K562 (cell line): ENCODE measurements at regions not wholly inside any gene's neighbourhood (a gene's known extent, or its start where the extent isn't known, plus 50 kb on each side); places are given as distances from the start of the nearest gene placed in this dataset.

Experiments
- ARID2 ChIP-seq: fragments of 450-650 bp; IDR thresholded peaks from 2 replicates; pipeline ENCODE4 v1.6.1; 2017; ENCODE audit warnings: antibody characterized with exemption, mild to moderate bottlenecking
- CCAR2 ChIP-seq: fragments of 200-400 bp; formaldehyde crosslinking; IDR thresholded peaks from 2 replicates; pipeline ENCODE4 v1.6.1; 2017; ENCODE audit warnings: mild to moderate bottlenecking, low read depth, low read length
- FOSL1 ChIP-seq: fragments of 200-800 bp; sonication (Bioruptor generic); conservative IDR thresholded peaks from 2 replicates; pipeline ENCODE4 v1.6.1; 2016; ENCODE audit warnings: missing genetic modification characterization, missing compliant biosample characterization
- SMARCC2 ChIP-seq: fragments of 450-650 bp; IDR thresholded peaks from 2 replicates; pipeline ENCODE4 v1.6.1; 2017; ENCODE audit warnings: antibody characterized with exemption, moderate library complexity, mild to moderate bottlenecking, low read depth
- TF ChIP-seq, protein P1 (sequence below): sonication (generic); formaldehyde crosslinking; IDR thresholded peaks from 2 replicates; pipeline ENCODE4 v1.8.0; 2022; ENCODE audit warnings: mild to moderate bottlenecking, missing genetic modification reagents

DNA sequence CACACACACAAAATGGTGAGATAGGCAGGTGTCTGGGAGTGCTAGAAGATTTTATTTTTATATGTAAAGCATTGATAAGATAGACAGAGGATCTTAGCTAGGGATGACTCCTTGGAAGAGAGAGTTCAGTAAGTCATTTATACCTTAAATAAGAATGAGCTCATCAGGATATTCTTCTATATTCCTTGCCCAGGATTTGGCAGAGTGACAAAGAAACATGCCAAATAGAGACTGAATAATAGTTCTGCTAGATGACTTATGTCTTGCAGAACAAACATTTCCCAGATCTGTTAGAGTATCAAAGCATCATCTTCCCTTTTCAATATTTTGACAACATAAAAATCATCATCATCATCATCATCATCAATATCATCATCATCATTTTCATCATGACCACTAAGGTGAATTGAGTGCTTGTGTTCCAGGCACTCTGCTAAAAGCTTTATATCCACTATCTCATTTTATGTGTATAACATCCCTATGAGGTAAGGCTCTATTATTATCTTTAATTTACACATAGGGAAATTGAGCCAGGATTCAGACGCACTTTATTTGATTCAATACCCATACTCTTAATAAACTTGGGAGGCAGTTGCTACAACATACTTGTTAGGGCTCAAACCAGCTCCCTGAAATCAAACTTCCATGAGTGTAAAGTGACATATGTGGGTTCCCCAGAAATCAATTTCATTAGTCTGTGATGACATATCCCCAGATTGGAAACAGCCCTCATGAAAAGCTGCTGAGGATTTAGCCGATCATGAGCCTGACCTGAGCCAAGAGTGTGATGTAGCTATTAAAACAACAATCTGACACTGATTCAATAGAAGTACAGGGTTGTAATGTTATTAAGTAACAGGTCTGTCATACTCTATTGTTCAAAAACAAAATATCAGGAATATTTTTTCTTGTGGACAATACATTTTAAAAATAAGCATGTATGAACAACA, 176.3 kb upstream of the SEMA6A start:
- TF ChIP-seq ARID2 (no peak), CCAR2 (no peak), FOSL1 (tag) (no peak), SMARCC2 (no peak)
- TF ChIP-seq, protein P1, sequence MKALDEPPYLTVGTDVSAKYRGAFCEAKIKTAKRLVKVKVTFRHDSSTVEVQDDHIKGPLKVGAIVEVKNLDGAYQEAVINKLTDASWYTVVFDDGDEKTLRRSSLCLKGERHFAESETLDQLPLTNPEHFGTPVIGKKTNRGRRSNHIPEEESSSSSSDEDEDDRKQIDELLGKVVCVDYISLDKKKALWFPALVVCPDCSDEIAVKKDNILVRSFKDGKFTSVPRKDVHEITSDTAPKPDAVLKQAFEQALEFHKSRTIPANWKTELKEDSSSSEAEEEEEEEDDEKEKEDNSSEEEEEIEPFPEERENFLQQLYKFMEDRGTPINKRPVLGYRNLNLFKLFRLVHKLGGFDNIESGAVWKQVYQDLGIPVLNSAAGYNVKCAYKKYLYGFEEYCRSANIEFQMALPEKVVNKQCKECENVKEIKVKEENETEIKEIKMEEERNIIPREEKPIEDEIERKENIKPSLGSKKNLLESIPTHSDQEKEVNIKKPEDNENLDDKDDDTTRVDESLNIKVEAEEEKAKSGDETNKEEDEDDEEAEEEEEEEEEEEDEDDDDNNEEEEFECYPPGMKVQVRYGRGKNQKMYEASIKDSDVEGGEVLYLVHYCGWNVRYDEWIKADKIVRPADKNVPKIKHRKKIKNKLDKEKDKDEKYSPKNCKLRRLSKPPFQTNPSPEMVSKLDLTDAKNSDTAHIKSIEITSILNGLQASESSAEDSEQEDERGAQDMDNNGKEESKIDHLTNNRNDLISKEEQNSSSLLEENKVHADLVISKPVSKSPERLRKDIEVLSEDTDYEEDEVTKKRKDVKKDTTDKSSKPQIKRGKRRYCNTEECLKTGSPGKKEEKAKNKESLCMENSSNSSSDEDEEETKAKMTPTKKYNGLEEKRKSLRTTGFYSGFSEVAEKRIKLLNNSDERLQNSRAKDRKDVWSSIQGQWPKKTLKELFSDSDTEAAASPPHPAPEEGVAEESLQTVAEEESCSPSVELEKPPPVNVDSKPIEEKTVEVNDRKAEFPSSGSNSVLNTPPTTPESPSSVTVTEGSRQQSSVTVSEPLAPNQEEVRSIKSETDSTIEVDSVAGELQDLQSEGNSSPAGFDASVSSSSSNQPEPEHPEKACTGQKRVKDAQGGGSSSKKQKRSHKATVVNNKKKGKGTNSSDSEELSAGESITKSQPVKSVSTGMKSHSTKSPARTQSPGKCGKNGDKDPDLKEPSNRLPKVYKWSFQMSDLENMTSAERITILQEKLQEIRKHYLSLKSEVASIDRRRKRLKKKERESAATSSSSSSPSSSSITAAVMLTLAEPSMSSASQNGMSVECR (CRISPR knock-in tag) = no peak
